HepG2 (cell line): ENCODE measurements at regions not wholly inside any gene's neighbourhood (a gene's known extent, or its start where the extent isn't known, plus 50 kb on each side); places are given as distances from the start of the nearest gene placed in this dataset.

Experiments used
- GABPA ChIP-seq, 2 experiments: IDR thresholded peaks; 2 replicates each; pipeline ENCODE4 v1.6.1; 2011 to 2016; ENCODE audit warnings: low read depth in 2 of 2, low read length in 1 of 2, missing biosample characterization in 1 of 2, missing genetic modification characterization in 1 of 2
- HNF4G ChIP-seq, 2 experiments: sonication (generic) in 1 of 2; formaldehyde crosslinking in 1 of 2; IDR thresholded peaks; 2 replicates each; pipeline versions ENCODE4 v1.4.0 to v1.6.1; 2011 to 2020; ENCODE audit warnings: borderline replicate concordance in 2 of 2, low read depth in 2 of 2, mild to moderate bottlenecking in 2 of 2, low read length in 1 of 2, missing genetic modification reagents in 1 of 2, moderate library complexity in 1 of 2
- HOXA7 ChIP-seq: sonication (generic); formaldehyde crosslinking; IDR thresholded peaks from 2 replicates; pipeline ENCODE4 v1.8.1; 2022; ENCODE audit warnings: mild to moderate bottlenecking, missing genetic modification reagents, moderate library complexity
- RELA ChIP-seq: sonication (generic); formaldehyde crosslinking; IDR thresholded peaks from 2 replicates; pipeline ENCODE4 v1.4.0; 2020; ENCODE audit warnings: missing genetic modification reagents
- SALL2 ChIP-seq: sonication (generic); formaldehyde crosslinking; IDR thresholded peaks from 2 replicates; pipeline ENCODE4 v1.8.1; 2023; ENCODE audit warnings: mild to moderate bottlenecking, missing genetic modification reagents, inconsistent platforms
- STAT5B ChIP-seq: sonication (generic); formaldehyde crosslinking; IDR thresholded peaks from 2 replicates; pipeline ENCODE4 v1.4.0; 2020; ENCODE audit warnings: missing genetic modification reagents
- ZNF639 ChIP-seq: conservative IDR thresholded peaks from 2 replicates; pipeline ENCODE4 v1.6.1; 2018; ENCODE audit warnings: missing genetic modification reagents
- ZNF646 ChIP-seq: sonication (generic); formaldehyde crosslinking; IDR thresholded peaks from 2 replicates; pipeline ENCODE4 v1.9.0; 2021; ENCODE audit warnings: mild to moderate bottlenecking, missing genetic modification reagents
- ZNF761 ChIP-seq: sonication (generic); formaldehyde crosslinking; conservative IDR thresholded peaks from 2 replicates; pipeline ENCODE4 v1.4.0; 2020; ENCODE audit warnings: mild to moderate bottlenecking, missing genetic modification reagents
- TF ChIP-seq, protein P1 (sequence below): sonication (generic); formaldehyde crosslinking; IDR thresholded peaks from 2 replicates; pipeline ENCODE4 v1.5.0; 2020; ENCODE audit warnings: mild to moderate bottlenecking, missing genetic modification reagents, moderate library complexity
- TF ChIP-seq, protein P2 (sequence below): fragments of 450-650 bp; IDR thresholded peaks from 2 replicates; pipeline ENCODE4 v1.6.1; 2017; ENCODE audit warnings: mild to moderate bottlenecking

DNA sequence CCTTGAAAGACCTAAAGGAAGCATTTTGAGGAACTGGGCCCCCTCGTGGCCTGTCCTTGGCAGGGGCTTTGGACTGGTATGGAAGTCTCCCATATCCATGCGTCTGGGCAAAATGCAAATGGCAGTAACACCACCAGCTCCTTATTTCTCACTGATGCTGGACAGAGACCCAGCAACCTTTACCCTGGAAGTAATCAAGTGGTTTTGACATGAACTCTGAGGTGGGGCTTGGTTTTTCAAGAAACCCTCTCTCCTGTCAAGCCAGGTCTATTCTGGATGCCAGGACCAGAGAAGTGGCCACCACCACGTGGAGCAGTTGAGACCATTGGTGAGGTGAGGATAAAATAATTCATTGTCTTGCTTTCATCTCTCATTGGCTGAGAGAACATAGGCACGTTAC, 84.4 kb downstream of the OTUD1 start:
- TF ChIP-seq, protein P1, sequence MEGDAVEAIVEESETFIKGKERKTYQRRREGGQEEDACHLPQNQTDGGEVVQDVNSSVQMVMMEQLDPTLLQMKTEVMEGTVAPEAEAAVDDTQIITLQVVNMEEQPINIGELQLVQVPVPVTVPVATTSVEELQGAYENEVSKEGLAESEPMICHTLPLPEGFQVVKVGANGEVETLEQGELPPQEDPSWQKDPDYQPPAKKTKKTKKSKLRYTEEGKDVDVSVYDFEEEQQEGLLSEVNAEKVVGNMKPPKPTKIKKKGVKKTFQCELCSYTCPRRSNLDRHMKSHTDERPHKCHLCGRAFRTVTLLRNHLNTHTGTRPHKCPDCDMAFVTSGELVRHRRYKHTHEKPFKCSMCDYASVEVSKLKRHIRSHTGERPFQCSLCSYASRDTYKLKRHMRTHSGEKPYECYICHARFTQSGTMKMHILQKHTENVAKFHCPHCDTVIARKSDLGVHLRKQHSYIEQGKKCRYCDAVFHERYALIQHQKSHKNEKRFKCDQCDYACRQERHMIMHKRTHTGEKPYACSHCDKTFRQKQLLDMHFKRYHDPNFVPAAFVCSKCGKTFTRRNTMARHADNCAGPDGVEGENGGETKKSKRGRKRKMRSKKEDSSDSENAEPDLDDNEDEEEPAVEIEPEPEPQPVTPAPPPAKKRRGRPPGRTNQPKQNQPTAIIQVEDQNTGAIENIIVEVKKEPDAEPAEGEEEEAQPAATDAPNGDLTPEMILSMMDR: no peak
- TF ChIP-seq RELA (CRISPR knock-in tag): no peak
- no peak for TF ChIP-seq ZNF646
- TF ChIP-seq HNF4G (IDR thresholded peaks at IDR 0.05; ENCODE audit: borderline replicate concordance, low read depth, low read length): no peak
- TF ChIP-seq HNF4G (CRISPR knock-in tag; IDR thresholded peaks at IDR 0.05; ENCODE audit: borderline replicate concordance, low read depth): no peak
- TF ChIP-seq SALL2 (CRISPR knock-in tag): no peak
- no peak for TF ChIP-seq ZNF639 (CRISPR knock-in tag)
- no peak for TF ChIP-seq ZNF761 (CRISPR knock-in tag)
- TF ChIP-seq HOXA7: no peak
- TF ChIP-seq, protein P2, sequence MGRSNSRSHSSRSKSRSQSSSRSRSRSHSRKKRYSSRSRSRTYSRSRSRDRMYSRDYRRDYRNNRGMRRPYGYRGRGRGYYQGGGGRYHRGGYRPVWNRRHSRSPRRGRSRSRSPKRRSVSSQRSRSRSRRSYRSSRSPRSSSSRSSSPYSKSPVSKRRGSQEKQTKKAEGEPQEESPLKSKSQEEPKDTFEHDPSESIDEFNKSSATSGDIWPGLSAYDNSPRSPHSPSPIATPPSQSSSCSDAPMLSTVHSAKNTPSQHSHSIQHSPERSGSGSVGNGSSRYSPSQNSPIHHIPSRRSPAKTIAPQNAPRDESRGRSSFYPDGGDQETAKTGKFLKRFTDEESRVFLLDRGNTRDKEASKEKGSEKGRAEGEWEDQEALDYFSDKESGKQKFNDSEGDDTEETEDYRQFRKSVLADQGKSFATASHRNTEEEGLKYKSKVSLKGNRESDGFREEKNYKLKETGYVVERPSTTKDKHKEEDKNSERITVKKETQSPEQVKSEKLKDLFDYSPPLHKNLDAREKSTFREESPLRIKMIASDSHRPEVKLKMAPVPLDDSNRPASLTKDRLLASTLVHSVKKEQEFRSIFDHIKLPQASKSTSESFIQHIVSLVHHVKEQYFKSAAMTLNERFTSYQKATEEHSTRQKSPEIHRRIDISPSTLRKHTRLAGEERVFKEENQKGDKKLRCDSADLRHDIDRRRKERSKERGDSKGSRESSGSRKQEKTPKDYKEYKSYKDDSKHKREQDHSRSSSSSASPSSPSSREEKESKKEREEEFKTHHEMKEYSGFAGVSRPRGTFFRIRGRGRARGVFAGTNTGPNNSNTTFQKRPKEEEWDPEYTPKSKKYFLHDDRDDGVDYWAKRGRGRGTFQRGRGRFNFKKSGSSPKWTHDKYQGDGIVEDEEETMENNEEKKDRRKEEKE: no peak
- TF ChIP-seq GABPA (IDR thresholded peaks at IDR 0.05; ENCODE audit: low read depth, low read length): no peak
- no peak for TF ChIP-seq GABPA (CRISPR knock-in tag; IDR thresholded peaks at IDR 0.05; ENCODE audit: low read depth)
- TF ChIP-seq STAT5B (CRISPR knock-in tag): no peak
